Natural killer cell (primary cell): ENCODE measurements at regions not wholly inside any gene's neighbourhood (a gene's known extent, or its start where the extent isn't known, plus 50 kb on each side); places are given as distances from the start of the nearest gene placed in this dataset.

ENCODE experiments used
- ATAC-seq, 3 donors: fragments of 150-1000 bp in 2 of 3; fragments of 200-7000 bp in 1 of 3; cut with Tn5 transposase; 1 replicate in 1 of 3; 2 replicates in 2 of 3; pipeline ENCODE4 v1.10.0; 2021; ENCODE audit warnings: mild to moderate bottlenecking in 2 of 3, moderate library complexity in 2 of 3
- DNase-seq, 2 donors: peaks; one replicate each; pipeline versions ENCODE4 v3.0.0 to v3.0.0-alpha.2; 2013 to 2021; ENCODE audit warnings: mixed read lengths in 1 of 2
- H3K27ac ChIP-seq: one replicate; pipeline ENCODE4 v1.5.1; 2013; ENCODE audit warnings: mild to moderate bottlenecking, low read length
- H3K27me3 ChIP-seq: one replicate; pipeline ENCODE4 v1.6.1; 2013; ENCODE audit warnings: low read length; ENCODE audit not compliant: control insufficient read depth, insufficient read depth
- H3K36me3 ChIP-seq: one replicate; pipeline ENCODE4 v1.6.1; 2013; ENCODE audit warnings: low read length; ENCODE audit not compliant: control insufficient read depth, insufficient read depth
- H3K4me1 ChIP-seq: one replicate; pipeline ENCODE4 v1.6.1; 2013; ENCODE audit warnings: low read length; ENCODE audit not compliant: control insufficient read depth, insufficient read depth
- H3K4me3 ChIP-seq: one replicate; pipeline ENCODE4 v1.5.1; 2013; ENCODE audit warnings: low read length
- H3K9me3 ChIP-seq: one replicate; pipeline ENCODE4 v1.6.1; 2013; ENCODE audit warnings: low read length; ENCODE audit not compliant: control insufficient read depth, insufficient read depth
- H3K27ac Mint-ChIP-seq, 2 donors: one replicate each; pipeline ENCODE4 v1.8.0; 2022; ENCODE audit warnings: mild to moderate bottlenecking in 2 of 2, mixed read lengths in 2 of 2, moderate library complexity in 1 of 2
- H3K27me3 Mint-ChIP-seq, 2 donors: one replicate each; pipeline ENCODE4 v1.8.0; 2022; ENCODE audit warnings: low read depth in 2 of 2, mixed read lengths in 2 of 2
- H3K36me3 Mint-ChIP-seq: one replicate; pipeline ENCODE4 v1.8.0; 2022; ENCODE audit warnings: mixed read lengths
- H3K4me1 Mint-ChIP-seq, 2 donors: one replicate each; pipeline ENCODE4 v1.8.0; 2022; ENCODE audit warnings: mixed read lengths in 2 of 2
- H3K4me3 Mint-ChIP-seq: one replicate; pipeline ENCODE4 v1.8.0; 2022; ENCODE audit warnings: mild to moderate bottlenecking, moderate library complexity, mixed read lengths
- H3K9me3 Mint-ChIP-seq, 2 donors: one replicate each; pipeline ENCODE4 v1.8.0; 2022; ENCODE audit warnings: mixed read lengths in 2 of 2
- CTCF ChIP-seq: fragments of 200-600 bp; IDR thresholded peaks from one replicate; pipeline ENCODE4 v1.8.0; 2022; ENCODE audit warnings: antibody characterized with exemption
- WGBS: methylation state at CpG from one replicate; pipeline ENCODE4 v1.1.7; 2013; ENCODE audit warnings: missing lambda C conversion rate; ENCODE audit not compliant: insufficient coverage; 5-methylcytosine and 5-hydroxymethylcytosine counted together
- intact Hi-C: fragments of 100-400 bp; cut with micrococcal nuclease; formaldehyde crosslinking; loops from one replicate; pipeline ENCODE4 v1.14.2; 2022

- H3K36me3 ChIP-seq, result no peaks in the 10 kb centered on the region
- H3K27ac ChIP-seq, result no peak overlapping the region
- H3K9me3 Mint-ChIP-seq, result no peaks in the 10 kb centered on the region
- intact Hi-C loops, result no loop called here
- no peaks in the 10 kb centered on the region for H3K27me3 ChIP-seq
- no peaks in the 10 kb centered on the region for H3K36me3 Mint-ChIP-seq
- DNase-seq (no peak), ATAC-seq (no peak)
- WGBS, result 93% methylated on average over 1 of the region's 2 CpGs
- H3K4me3 ChIP-seq, result no peak overlapping the region
- peaks cover 18 to 24% of the 10 kb centered on the region in 2 donors for H3K27me3 Mint-ChIP-seq
- H3K4me1 ChIP-seq, result no peaks in the 10 kb centered on the region
- TF ChIP-seq CTCF, result no peak
- no peak overlapping the region for H3K27ac Mint-ChIP-seq
- H3K4me3 Mint-ChIP-seq, result no peak overlapping the region
- H3K9me3 ChIP-seq, result no peaks in the 10 kb centered on the region
- no peaks in the 10 kb centered on the region for H3K4me1 Mint-ChIP-seq
Observed at GRCh38 chr10:21290499-21291160, 234.9 kb downstream of the SKIDA1 start.

- Mint-ChIP-seq H3K27ac (no peak overlapping the region), H3K36me3 (no peaks in the 10 kb centered on the region), H3K9me3 (no peaks in the 10 kb centered on the region), H3K4me1 (no peaks in the 10 kb centered on the region), H3K4me3 (no peak overlapping the region), H3K27me3 (peaks cover 18 to 24% of the 10 kb centered on the region in 2 donors)
- Histone ChIP-seq H3K9me3 (no peaks in the 10 kb centered on the region), H3K27ac (no peak overlapping the region), H3K4me1 (no peaks in the 10 kb centered on the region), H3K4me3 (no peak overlapping the region), H3K27me3 (no peaks in the 10 kb centered on the region), H3K36me3 (no peaks in the 10 kb centered on the region)
- WGBS, result 100% methylated on average over 1 of the region's 1 CpG
- ATAC-seq (no peak), DNase-seq (no peak)
- intact Hi-C loops, result no loop called here
- TF ChIP-seq CTCF, result no peak
Observed at GRCh38 chr10:21289961-21290360, 235.5 kb downstream of the SKIDA1 start.

GRCh38 chr10:21289271-21289670, 236.2 kb downstream of the SKIDA1 start:
- H3K27ac ChIP-seq, result no peak overlapping the region
- intact Hi-C loops, result no loop called here

More at GRCh38 chr10:21289271-21289670, 236.2 kb downstream of the SKIDA1 start:
- ATAC-seq (no peak), DNase-seq (no peak)
- Mint-ChIP-seq H3K27ac (no peak overlapping the region), H3K4me1 (no peaks in the 10 kb centered on the region), H3K36me3 (no peaks in the 10 kb centered on the region), H3K27me3 (peaks cover 14 to 24% of the 10 kb centered on the region in 2 donors), H3K9me3 (no peaks in the 10 kb centered on the region), H3K4me3 (no peak overlapping the region)
- no peak for TF ChIP-seq CTCF
- no peaks in the 10 kb centered on the region for H3K27me3 ChIP-seq
- H3K36me3 ChIP-seq, result no peaks in the 10 kb centered on the region
- H3K9me3 ChIP-seq, result no peaks in the 10 kb centered on the region
- H3K4me3 ChIP-seq, result no peak overlapping the region
- H3K4me1 ChIP-seq, result no peaks in the 10 kb centered on the region
- WGBS, result 73% methylated on average over 3 of the region's 3 CpGs
